ENCODE measurements at regions not wholly inside any gene's neighbourhood (a gene's known extent, or its start where the extent isn't known, plus 50 kb on each side); places are given as distances from the start of the nearest gene placed in this dataset.

- 100% methylated on average over 1 of the region's 4 CpGs for WGBS (ENCODE audit: missing lambda C conversion rate)
- no peak overlapping the region for H3K4me3 ChIP-seq
- H3K9me3 ChIP-seq: no peaks in the 10 kb centered on the region
- H3K4me1 ChIP-seq: 0 out of 3 replicates have a peak, but pooled peaks cover 6% of the 10 kb centered on the region
- DNase-seq (ENCODE audit: low read depth in 1 of 2, low spot score in 1 of 2): no peak
- H3K4me2 ChIP-seq: no peak overlapping the region
- CTCF ChIA-PET: interaction anchor here (1.2 to 4.1 kb wide), 4 partner anchors 9 to 117 kb away, joined by 3 to 15 read pairs (median 4); no protein-coding TSS in a partner anchor
- no peak for ATAC-seq
- FAIRE-seq: no peak
- POLR2A ChIA-PET: no interaction called here
- H3K27ac ChIP-seq: peak overlapping the region in 1 of 2 experiments; percentile 28; a peak in 1 of 6 replicates
- TF ChIP-seq HES2 (IDR thresholded peaks at IDR 0.05): no peak
Measured at GRCh38 chr6:40923326-40923725, 115.7 kb downstream of the UNC5CL start.

DNA sequence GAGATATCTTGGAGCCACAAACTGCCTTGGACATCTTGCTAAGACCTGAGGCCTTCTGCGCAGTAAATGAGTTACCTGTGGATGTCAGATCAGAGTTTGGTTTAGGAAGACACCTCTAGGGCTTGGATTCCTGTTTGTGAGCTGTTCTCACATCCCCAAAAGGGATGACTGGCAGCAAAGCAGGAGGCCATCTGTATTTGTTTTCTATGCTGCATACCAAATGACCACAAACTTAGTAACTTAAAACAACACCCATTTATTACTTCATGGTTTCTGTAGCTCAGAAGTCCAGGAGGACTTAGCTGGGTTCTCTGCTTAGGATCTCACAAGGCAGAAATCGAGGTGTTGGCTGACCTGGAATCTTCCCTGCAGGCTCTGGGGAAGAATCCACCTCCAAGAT is 116.7 kb downstream of the UNC5CL start:
- CTCF ChIA-PET: interaction anchor here (1.2 to 4.1 kb wide), 3 partner anchors 10 to 118 kb away, joined by 3 to 15 read pairs (median 3); no protein-coding TSS in a partner anchor
- ATAC-seq: no peak
- Histone ChIP-seq H3K9me3 (no peaks in the 10 kb centered on the region), H3K4me1 (0 out of 3 replicates have a peak, but pooled peaks cover 6% of the 10 kb centered on the region), H3K4me2 (no peak overlapping the region), H3K27ac (0 out of 6 replicates have a peak overlapping the region, but pooled peaks of 1 of the 2 experiments have one; percentile 17), H3K4me3 (no peak overlapping the region)
- TF ChIP-seq ESRRA (IDR thresholded peaks at IDR 0.05; ENCODE audit: borderline replicate concordance, low read length) (no peak), PHF8 (IDR thresholded peaks at IDR 0.05; ENCODE audit: borderline replicate concordance, low read depth) (no peak), ZNF302 (CRISPR knock-in tag; IDR thresholded peaks at IDR 0.05) (no peak), RAD21 (conservative IDR thresholded peaks at IDR 0.05 in 1 of 2, IDR thresholded peaks at IDR 0.05 in 1 of 2) (no peak), TFCP2L1 (CRISPR knock-in tag; IDR thresholded peaks at IDR 0.05) (no peak), ZSCAN20 (CRISPR knock-in tag; IDR thresholded peaks at IDR 0.05) (no peak), CBX8 (IDR thresholded peaks at IDR 0.05) (no peak), CEBPB (IDR thresholded peaks at IDR 0.05) (no peak), TP53 (CRISPR knock-in tag; IDR thresholded peaks at IDR 0.05) (no peak), NR3C1 (IDR thresholded peaks at IDR 0.05) (no peak), BCL3 (IDR thresholded peaks at IDR 0.05) (no peak), CHD4 (IDR thresholded peaks at IDR 0.05; ENCODE audit: borderline replicate concordance) (no peak), USF2 (IDR thresholded peaks at IDR 0.05) (no peak), MYC (IDR thresholded peaks at IDR 0.05; ENCODE audit: borderline replicate concordance, low read length) (no peak), RFX5 (IDR thresholded peaks at IDR 0.05) (no peak), POLR2AphosphoS2 (conservative IDR thresholded peaks at IDR 0.05; ENCODE audit: low read length) (no peak), HES2 (IDR thresholded peaks at IDR 0.05) (no peak), E2F6 (IDR thresholded peaks at IDR 0.05; ENCODE audit: borderline replicate concordance, low read depth) (no peak), ELK1 (IDR thresholded peaks at IDR 0.05; ENCODE audit: low read depth, low read length) (no peak)
- TF ChIP-seq, protein P1, sequence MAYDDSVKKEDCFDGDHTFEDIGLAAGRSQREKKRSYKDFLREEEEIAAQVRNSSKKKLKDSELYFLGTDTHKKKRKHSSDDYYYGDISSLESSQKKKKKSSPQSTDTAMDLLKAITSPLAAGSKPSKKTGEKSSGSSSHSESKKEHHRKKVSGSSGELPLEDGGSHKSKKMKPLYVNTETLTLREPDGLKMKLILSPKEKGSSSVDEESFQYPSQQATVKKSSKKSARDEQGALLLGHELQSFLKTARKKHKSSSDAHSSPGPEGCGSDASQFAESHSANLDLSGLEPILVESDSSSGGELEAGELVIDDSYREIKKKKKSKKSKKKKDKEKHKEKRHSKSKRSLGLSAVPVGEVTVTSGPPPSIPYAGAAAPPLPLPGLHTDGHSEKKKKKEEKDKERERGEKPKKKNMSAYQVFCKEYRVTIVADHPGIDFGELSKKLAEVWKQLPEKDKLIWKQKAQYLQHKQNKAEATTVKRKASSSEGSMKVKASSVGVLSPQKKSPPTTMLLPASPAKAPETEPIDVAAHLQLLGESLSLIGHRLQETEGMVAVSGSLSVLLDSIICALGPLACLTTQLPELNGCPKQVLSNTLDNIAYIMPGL (CRISPR knock-in tag; IDR thresholded peaks at IDR 0.05; ENCODE audit: borderline replicate concordance): no peak
- WGBS (ENCODE audit: missing lambda C conversion rate): 57% methylated on average over 2 of the region's 2 CpGs
- POLR2A ChIA-PET: no interaction called here
- no peak for FAIRE-seq
- DNase-seq (ENCODE audit: low read depth in 1 of 2, low spot score in 1 of 2): no peak
